Sigmoid colon (tissue), 6 donors: ENCODE measurements at regions not wholly inside any gene's neighbourhood (a gene's known extent, or its start where the extent isn't known, plus 50 kb on each side); places are given as distances from the start of the nearest gene placed in this dataset.

Experiments
- DNase-seq: peaks from one replicate; pipeline ENCODE4 v3.0.0-alpha.2; 2019
- H3K27ac ChIP-seq, 4 donors: fragments of 200-600 bp; sonication (generic); one replicate each; pipeline ENCODE4 v1.5.1; 2016 to 2019; ENCODE audit warnings: mild to moderate bottlenecking in 1 of 4
- H3K27me3 ChIP-seq, 3 donors: fragments of 200-600 bp; sonication (generic); one replicate each; pipeline ENCODE4 v1.5.1; 2019; ENCODE audit warnings: mild to moderate bottlenecking in 1 of 3
- H3K36me3 ChIP-seq, 4 donors: fragments of 200-600 bp; sonication (generic); one replicate each; pipeline ENCODE4 v1.5.1; 2016 to 2019
- H3K4me1 ChIP-seq, 4 donors: fragments of 200-600 bp; sonication (generic); one replicate each; pipeline ENCODE4 v1.5.1; 2017 to 2019
- H3K4me3 ChIP-seq, 4 donors: fragments of 200-600 bp; sonication (generic); one replicate each; pipeline ENCODE4 v1.5.1; 2017 to 2019; ENCODE audit warnings: mild to moderate bottlenecking in 2 of 4, moderate library complexity in 1 of 4
- H3K9me3 ChIP-seq, 4 donors: fragments of 200-600 bp in 3 of 4; sonication (generic) in 3 of 4; one replicate each; pipeline versions ENCODE4 v1.5.1 to v1.6.1; 2013 to 2019
- EP300 ChIP-seq, 4 donors: sonication (generic); formaldehyde crosslinking; IDR thresholded peaks; one replicate each; pipeline ENCODE4 v1.6.1; 2017; ENCODE audit warnings: antibody characterized with exemption in 4 of 4
- POLR2A ChIP-seq, 2 donors: fragments of 450-650 bp; IDR thresholded peaks; one replicate each; pipeline ENCODE4 v1.6.1; 2016; ENCODE audit warnings: antibody characterized with exemption in 2 of 2, mild to moderate bottlenecking in 2 of 2, moderate library complexity in 2 of 2
- POLR2AphosphoS5 ChIP-seq, 4 donors: sonication (generic); formaldehyde crosslinking; IDR thresholded peaks; one replicate each; pipeline ENCODE4 v1.6.1; 2017; ENCODE audit warnings: antibody characterized with exemption in 4 of 4
- WGBS, 2 donors: extraction: QIAGEN DNeasy Blood & Tissue Kit; methylation state at CpG; one replicate each; pipeline ENCODE4 v1.1.7; 2013; 5-methylcytosine and 5-hydroxymethylcytosine counted together
- intact Hi-C: fragments of 100-400 bp; cut with DNase I; formaldehyde crosslinking; loops from one replicate; pipeline ENCODE4 v1.15.1; 2023
- TF ChIP-seq, protein P1 (sequence below), 4 experiments: fragments of 450-650 bp in 3 of 4; fragments of 200-600 bp in 1 of 4; IDR thresholded peaks; one replicate each; pipeline ENCODE4 v1.5.1; 2016 to 2019; ENCODE audit warnings: antibody characterized with exemption in 4 of 4, mild to moderate bottlenecking in 3 of 4, moderate library complexity in 2 of 4
- donor health status: healthy with polysubstance abuse.
- donor health status: healthy.

DNA sequence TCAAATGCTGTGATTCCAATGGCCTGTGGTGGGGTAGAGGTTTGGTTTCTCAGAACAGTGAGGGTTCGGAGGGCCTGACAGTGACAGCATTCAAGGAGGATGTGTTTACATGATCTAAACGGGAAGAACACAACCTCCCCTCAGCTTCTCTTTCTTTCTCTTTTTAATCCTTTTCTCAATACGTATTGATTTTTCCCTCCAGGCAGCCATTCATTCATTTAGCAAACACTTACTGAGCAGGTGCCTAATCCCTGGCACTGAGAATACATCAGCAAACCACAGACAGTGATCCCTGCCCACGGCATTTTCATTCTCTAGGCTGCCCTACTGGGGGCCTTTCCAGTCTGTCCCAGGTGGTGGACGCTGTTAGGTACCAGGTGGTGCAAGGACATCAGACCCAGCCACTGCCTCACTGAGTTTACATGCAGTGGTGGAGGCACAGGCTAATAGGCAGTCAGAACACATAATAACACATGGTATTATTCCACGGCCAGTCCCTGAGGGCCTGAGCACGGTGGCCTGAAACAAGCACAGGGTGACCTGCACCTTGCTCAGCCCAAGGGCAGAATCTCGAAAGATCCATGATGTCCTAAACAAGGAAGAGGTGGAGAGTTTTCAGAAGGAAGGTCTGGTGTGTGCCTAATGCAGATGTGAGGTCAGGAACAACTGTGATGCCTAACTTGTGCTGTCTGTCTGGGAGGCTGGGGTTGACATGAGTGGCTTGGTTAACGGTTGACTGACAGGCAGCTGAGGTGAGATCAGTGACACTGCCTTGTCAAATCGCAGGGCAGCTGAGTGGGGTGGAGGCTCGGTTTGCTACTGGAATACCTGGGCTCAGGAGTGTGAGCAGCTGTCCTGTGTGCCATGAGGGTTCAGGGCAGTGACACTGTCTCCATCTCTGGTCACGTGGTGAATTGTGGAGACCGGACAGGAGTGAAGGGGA, 785.5 kb upstream of the HS6ST1 start:
- no peak for DNase-seq
- Histone ChIP-seq H3K4me1 (no peaks in the 10 kb centered on the region), H3K27me3 (no peaks in the 10 kb centered on the region), H3K9me3 (no peaks in the 10 kb centered on the region), H3K27ac (no peak overlapping the region), H3K4me3 (no peak overlapping the region), H3K36me3 (no peaks in the 10 kb centered on the region)
- TF ChIP-seq, protein P1, sequence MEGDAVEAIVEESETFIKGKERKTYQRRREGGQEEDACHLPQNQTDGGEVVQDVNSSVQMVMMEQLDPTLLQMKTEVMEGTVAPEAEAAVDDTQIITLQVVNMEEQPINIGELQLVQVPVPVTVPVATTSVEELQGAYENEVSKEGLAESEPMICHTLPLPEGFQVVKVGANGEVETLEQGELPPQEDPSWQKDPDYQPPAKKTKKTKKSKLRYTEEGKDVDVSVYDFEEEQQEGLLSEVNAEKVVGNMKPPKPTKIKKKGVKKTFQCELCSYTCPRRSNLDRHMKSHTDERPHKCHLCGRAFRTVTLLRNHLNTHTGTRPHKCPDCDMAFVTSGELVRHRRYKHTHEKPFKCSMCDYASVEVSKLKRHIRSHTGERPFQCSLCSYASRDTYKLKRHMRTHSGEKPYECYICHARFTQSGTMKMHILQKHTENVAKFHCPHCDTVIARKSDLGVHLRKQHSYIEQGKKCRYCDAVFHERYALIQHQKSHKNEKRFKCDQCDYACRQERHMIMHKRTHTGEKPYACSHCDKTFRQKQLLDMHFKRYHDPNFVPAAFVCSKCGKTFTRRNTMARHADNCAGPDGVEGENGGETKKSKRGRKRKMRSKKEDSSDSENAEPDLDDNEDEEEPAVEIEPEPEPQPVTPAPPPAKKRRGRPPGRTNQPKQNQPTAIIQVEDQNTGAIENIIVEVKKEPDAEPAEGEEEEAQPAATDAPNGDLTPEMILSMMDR (IDR thresholded peaks at IDR 0.05), result no peak
- TF ChIP-seq POLR2A (IDR thresholded peaks at IDR 0.05) (no peak), EP300 (IDR thresholded peaks at IDR 0.05) (no peak)
- WGBS, 2 donors, result 77 to 81% methylated on average over 13 of the region's 13 CpGs
- intact Hi-C loops, result no loop called here

DNA sequence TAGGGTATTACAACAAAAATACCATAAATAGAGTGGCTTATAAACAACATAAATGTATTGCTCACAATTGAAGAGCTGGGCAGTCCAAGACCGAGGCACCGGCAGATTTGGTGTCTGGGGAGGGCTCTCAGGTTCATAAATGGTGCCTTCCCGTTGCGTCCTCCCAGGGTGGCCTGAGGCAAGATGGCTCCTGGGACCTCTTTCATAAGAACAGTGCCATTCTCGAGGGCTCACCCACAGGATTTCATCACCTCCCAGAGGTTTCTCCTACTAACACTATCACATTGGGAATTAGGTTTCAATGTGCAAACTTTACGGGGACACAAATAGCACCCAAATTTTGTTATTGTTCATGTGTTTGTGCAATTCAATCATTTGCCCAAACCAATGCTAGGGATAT, 793.5 kb upstream of the HS6ST1 start:
- no peaks in the 10 kb centered on the region for H3K9me3 ChIP-seq
- no peak overlapping the region for H3K27ac ChIP-seq
- H3K4me1 ChIP-seq, result no peaks in the 10 kb centered on the region
- TF ChIP-seq POLR2A (IDR thresholded peaks at IDR 0.05) (no peak), EP300 (IDR thresholded peaks at IDR 0.05) (no peak), POLR2AphosphoS5 (IDR thresholded peaks at IDR 0.05) (no peak)
- TF ChIP-seq, protein P1 (IDR thresholded peaks at IDR 0.05), result no peak
- H3K4me3 ChIP-seq, result no peak overlapping the region
- H3K27me3 ChIP-seq, result no peaks in the 10 kb centered on the region
- no peaks in the 10 kb centered on the region for H3K36me3 ChIP-seq
- 89 to 94% methylated on average over 6 of the region's 6 CpGs for WGBS, 2 donors
- DNase-seq, result no peak
- intact Hi-C loops, result no loop called here

DNA sequence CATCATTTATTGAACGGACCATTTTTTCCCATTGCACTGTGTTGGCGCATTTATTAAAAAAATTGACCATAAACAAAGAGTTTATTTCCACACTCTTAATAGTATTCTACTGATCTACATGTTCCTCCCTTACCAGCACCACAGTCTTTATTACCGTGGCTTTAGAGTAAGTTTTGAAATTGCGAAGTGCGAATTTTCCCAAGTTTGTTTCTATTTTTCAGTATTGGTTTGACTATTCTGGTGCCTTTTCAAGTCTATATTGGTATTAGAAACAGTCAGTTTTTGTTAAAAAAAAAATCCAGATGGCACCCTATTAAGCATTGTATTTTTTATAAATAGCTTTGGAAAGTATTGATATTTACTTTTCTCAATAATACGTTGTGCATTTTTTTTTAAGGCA, 795.1 kb upstream of the HS6ST1 start:
- no peaks in the 10 kb centered on the region for H3K36me3 ChIP-seq
- 85 to 88% methylated on average over 6 of the region's 6 CpGs for WGBS, 2 donors
- H3K4me1 ChIP-seq, result peaks cover 0 to 7% (median 0%) of the 10 kb centered on the region in 4 donors
- H3K27me3 ChIP-seq, result no peaks in the 10 kb centered on the region
- intact Hi-C loops, result no loop called here
- no peak for DNase-seq
- no peak overlapping the region for H3K27ac ChIP-seq
- no peak overlapping the region for H3K4me3 ChIP-seq
- TF ChIP-seq EP300 (IDR thresholded peaks at IDR 0.05) (no peak), POLR2AphosphoS5 (IDR thresholded peaks at IDR 0.05) (no peak), POLR2A (IDR thresholded peaks at IDR 0.05) (no peak)
- TF ChIP-seq, protein P1 (IDR thresholded peaks at IDR 0.05), result no peak
- H3K9me3 ChIP-seq, result no peaks in the 10 kb centered on the region

DNA sequence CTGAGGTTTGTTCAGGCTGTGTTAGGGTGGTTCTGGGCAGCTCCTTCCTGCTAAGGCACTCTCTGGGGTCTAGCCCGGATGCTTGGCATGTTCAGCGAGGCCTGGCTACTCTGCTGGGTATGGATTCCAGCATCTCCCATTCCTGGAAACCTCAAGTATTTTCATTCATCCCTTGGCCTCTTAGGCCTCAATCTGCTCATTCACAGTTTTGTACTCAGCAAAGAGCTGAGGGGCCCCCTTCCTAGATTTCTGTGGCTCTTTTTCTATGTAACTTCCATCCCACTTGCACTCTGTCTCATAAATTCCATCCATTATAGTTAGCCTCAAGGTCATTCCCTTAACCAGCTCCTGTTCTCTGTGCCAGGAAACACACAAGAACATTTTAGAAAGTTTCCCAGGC, 798.8 kb upstream of the HS6ST1 start:
- Histone ChIP-seq H3K9me3 (no peaks in the 10 kb centered on the region), H3K27me3 (no peaks in the 10 kb centered on the region), H3K36me3 (no peaks in the 10 kb centered on the region), H3K4me3 (no peak overlapping the region), H3K27ac (no peak overlapping the region), H3K4me1 (peaks cover 0 to 7% (median 0%) of the 10 kb centered on the region in 4 donors)
- WGBS, 2 donors, result 72 to 75% methylated on average over 2 of the region's 2 CpGs
- no peak for TF ChIP-seq POLR2AphosphoS5 (IDR thresholded peaks at IDR 0.05)
- TF ChIP-seq, protein P1 (IDR thresholded peaks at IDR 0.05), result no peak
- no peak for TF ChIP-seq EP300 (IDR thresholded peaks at IDR 0.05)
- no peak for TF ChIP-seq POLR2A (IDR thresholded peaks at IDR 0.05)
- intact Hi-C loops, result no loop called here
- DNase-seq, result no peak
